Renal pelvis (tissue), 1 donor: ENCODE measurements at regions not wholly inside any gene's neighbourhood (a gene's known extent, or its start where the extent isn't known, plus 50 kb on each side); places are given as distances from the start of the nearest gene placed in this dataset.

Experiments used
- DNase-seq: peaks from one replicate; pipeline ENCODE4 v3.0.0-alpha.2; 2013

GRCh38 chr4:35238793-35239192 lies 1005.5 kb downstream of the ARAP2 start:
- DNase-seq: no peak

GRCh38 chr4:35246493-35246892 lies 997.8 kb downstream of the ARAP2 start:
- no peak for DNase-seq

GRCh38 chr4:35247047-35247446 lies 997.3 kb downstream of the ARAP2 start:
- no peak for DNase-seq

GRCh38 chr4:35250331-35250730 lies 994.0 kb downstream of the ARAP2 start:
- no peak for DNase-seq

GRCh38 chr4:35250761-35251160 lies 993.6 kb downstream of the ARAP2 start:
- no peak for DNase-seq

GRCh38 chr4:35252071-35252470 lies 992.2 kb downstream of the ARAP2 start:
- no peak for DNase-seq

- no peak for DNase-seq
Observed at GRCh38 chr4:35252866-35253265, 991.4 kb downstream of the ARAP2 start.

- no peak for DNase-seq
Observed at GRCh38 chr4:35253331-35253730, 991.0 kb downstream of the ARAP2 start.

GRCh38 chr4:35286434-35286833 lies 957.9 kb downstream of the ARAP2 start:
- DNase-seq: no peak

GRCh38 chr4:35300996-35301774 lies 943.1 kb downstream of the ARAP2 start:
- no peak for DNase-seq

GRCh38 chr4:35315419-35315818 lies 928.9 kb downstream of the ARAP2 start:
- DNase-seq: no peak

- DNase-seq: no peak
Observed at GRCh38 chr4:35325908-35326453, 918.3 kb downstream of the ARAP2 start.

- no peak for DNase-seq
Observed at GRCh38 chr4:35342833-35343232, 901.5 kb downstream of the ARAP2 start.

- DNase-seq: no peak
Observed at GRCh38 chr4:35347276-35347675, 897.0 kb downstream of the ARAP2 start.

- DNase-seq: no peak
Observed at GRCh38 chr4:35358001-35358584, 886.2 kb downstream of the ARAP2 start.

- no peak for DNase-seq
Observed at GRCh38 chr4:35364321-35364870, 879.9 kb downstream of the ARAP2 start.

GRCh38 chr4:35365186-35365585 lies 879.1 kb downstream of the ARAP2 start:
- no peak for DNase-seq

- no peak for DNase-seq
Observed at GRCh38 chr4:35399912-35400311, 844.4 kb downstream of the ARAP2 start.

GRCh38 chr4:35423104-35423503 lies 821.2 kb downstream of the ARAP2 start:
- DNase-seq: no peak

- no peak for DNase-seq
Observed at GRCh38 chr4:35447474-35447873, 796.8 kb downstream of the ARAP2 start.

- no peak for DNase-seq
Observed at GRCh38 chr4:35459045-35459444, 785.3 kb downstream of the ARAP2 start.

GRCh38 chr4:35461931-35462659 lies 782.2 kb downstream of the ARAP2 start:
- no peak for DNase-seq
